Right ventricle myocardium superior (tissue), 1 donor: ENCODE measurements at regions not wholly inside any gene's neighbourhood (a gene's known extent, or its start where the extent isn't known, plus 50 kb on each side); places are given as distances from the start of the nearest gene placed in this dataset.

Source experiments
- ATAC-seq: fragments of 200-7000 bp; cut with Tn5 transposase; one replicate; pipeline ENCODE4 v1.9.1; 2020; ENCODE audit warnings: mild to moderate bottlenecking; ENCODE audit not compliant: poor library complexity
- DNase-seq: peaks from one replicate; pipeline ENCODE4 v3.0.0-alpha.2; 2020
- intact Hi-C: fragments of 100-400 bp; cut with DNase I; formaldehyde crosslinking; loops from one replicate; pipeline ENCODE4 v1.11.2; 2022
- donor health status: DM: no; HTN: yes; CAD: no; lungs with severe emphysema.

- intact Hi-C loops, result no loop called here
- ATAC-seq (no peak), DNase-seq (no peak)
Observed at GRCh38 chr3:110026421-110026820, 689.1 kb upstream of the DPPA4 start.

- intact Hi-C loops, result no loop called here
- ATAC-seq (peak; percentile 65), DNase-seq (no peak)
Observed at GRCh38 chr3:110027446-110028080, 690.2 kb upstream of the DPPA4 start.

- intact Hi-C loops, result no loop called here
- DNase-seq, result no peak
- ATAC-seq, result no peak
Observed at GRCh38 chr3:110031975-110032374, 694.6 kb upstream of the DPPA4 start.

- ATAC-seq (no peak), DNase-seq (no peak)
- intact Hi-C loops, result no loop called here
Observed at GRCh38 chr3:110059431-110059830, 722.1 kb upstream of the DPPA4 start.

GRCh38 chr3:110062716-110063115, 725.4 kb upstream of the DPPA4 start:
- intact Hi-C loops, result no loop called here
- ATAC-seq (no peak), DNase-seq (no peak)

- intact Hi-C loops, result no loop called here
- DNase-seq, result no peak
Observed at GRCh38 chr3:110063178-110063577, 725.8 kb upstream of the DPPA4 start.

GRCh38 chr3:110066206-110066605, 728.9 kb upstream of the DPPA4 start:
- intact Hi-C loops, result no loop called here
- DNase-seq (no peak), ATAC-seq (no peak)

More at GRCh38 chr3:110063178-110063577, 725.8 kb upstream of the DPPA4 start:
- ATAC-seq, result no peak

GRCh38 chr3:110067527-110067926, 730.2 kb upstream of the DPPA4 start:
- ATAC-seq (no peak), DNase-seq (no peak)
- intact Hi-C loops, result no loop called here

GRCh38 chr3:110069761-110070160, 732.4 kb upstream of the DPPA4 start:
- ATAC-seq, result no peak
- no peak for DNase-seq
- intact Hi-C loops, result no loop called here

- no peak for DNase-seq
Observed at GRCh38 chr3:110070161-110070916, 733.0 kb upstream of the DPPA4 start.

GRCh38 chr3:110074095-110074494, 736.7 kb upstream of the DPPA4 start:
- DNase-seq, result no peak
- no peak for ATAC-seq
- intact Hi-C loops, result no loop called here

More at GRCh38 chr3:110070161-110070916, 733.0 kb upstream of the DPPA4 start:
- ATAC-seq, result peak; percentile 96
- intact Hi-C loops, result no loop called here

- intact Hi-C loops, result no loop called here
- DNase-seq (no peak), ATAC-seq (no peak)
Observed at GRCh38 chr3:110077093-110077492, 739.7 kb upstream of the DPPA4 start.

- intact Hi-C loops, result no loop called here
- DNase-seq (no peak), ATAC-seq (no peak)
Observed at GRCh38 chr3:110093411-110093810, 756.1 kb upstream of the DPPA4 start.

- intact Hi-C loops, result no loop called here
- no peak for DNase-seq
- ATAC-seq, result no peak
Observed at GRCh38 chr3:110093812-110094401, 756.6 kb upstream of the DPPA4 start.

GRCh38 chr3:110099711-110100110, 762.4 kb upstream of the DPPA4 start:
- no peak for DNase-seq

GRCh38 chr3:110101361-110101760, 764.0 kb upstream of the DPPA4 start:
- DNase-seq, result no peak
- no peak for ATAC-seq
- intact Hi-C loops, result no loop called here

More at GRCh38 chr3:110099711-110100110, 762.4 kb upstream of the DPPA4 start:
- ATAC-seq, result no peak
- intact Hi-C loops, result no loop called here

GRCh38 chr3:110106805-110107204, 769.5 kb upstream of the DPPA4 start:
- ATAC-seq, result no peak
- DNase-seq, result no peak
- intact Hi-C loops, result no loop called here

GRCh38 chr3:110123946-110124345, 786.6 kb upstream of the DPPA4 start:
- intact Hi-C loops, result no loop called here
- ATAC-seq (peak; percentile 58), DNase-seq (no peak)

GRCh38 chr3:110126065-110126464, 788.7 kb upstream of the DPPA4 start:
- no peak for DNase-seq
- intact Hi-C loops, result no loop called here
- no peak for ATAC-seq

GRCh38 chr3:110133971-110134370, 796.6 kb upstream of the DPPA4 start:
- intact Hi-C loops, result no loop called here
- ATAC-seq, result no peak
- DNase-seq, result no peak
